HG02884 (cell line): ENCODE measurements at regions not wholly inside any gene's neighbourhood (a gene's known extent, or its start where the extent isn't known, plus 50 kb on each side); places are given as distances from the start of the nearest gene placed in this dataset.
"Not testable (repeated sequence)": the region's sequence is repeated elsewhere in the genome, so short reads cannot be mapped to it uniquely, and the experiment has no call there.

ENCODE experiments used
- ATAC-seq: cut with Tn5 transposase; IDR thresholded peaks from one replicate; pipeline ENCODE4 v1.9.1; 2021; ENCODE audit warnings: mild to moderate bottlenecking, moderate library complexity; ENCODE audit not compliant: unreplicated experiment

DNA sequence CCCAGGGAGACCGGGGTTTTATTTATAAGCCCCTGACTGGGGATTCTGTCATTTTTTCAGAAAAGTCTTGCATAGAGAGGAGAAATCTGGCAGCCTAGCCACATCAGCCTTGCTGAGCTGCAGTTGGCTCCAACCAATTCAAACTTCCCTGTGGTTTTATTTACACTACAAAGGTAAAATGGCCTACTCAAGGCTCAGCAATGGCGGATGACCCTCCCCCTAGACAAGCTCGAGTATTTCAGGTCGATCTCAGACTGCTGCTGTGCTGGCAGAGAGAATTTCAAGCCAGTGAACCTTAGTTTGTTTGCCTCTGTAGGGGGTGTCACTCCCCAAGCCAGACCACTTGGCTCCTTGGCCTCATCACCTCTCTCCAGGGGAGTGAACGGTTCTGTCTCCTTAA, 52.9 kb downstream of the CDY2A start:
- ATAC-seq = not testable (repeated sequence)

- ATAC-seq = not testable (repeated sequence)
Observed at GRCh38 chrY:18085910-18086309, 60.3 kb downstream of the CDY2A start.

DNA sequence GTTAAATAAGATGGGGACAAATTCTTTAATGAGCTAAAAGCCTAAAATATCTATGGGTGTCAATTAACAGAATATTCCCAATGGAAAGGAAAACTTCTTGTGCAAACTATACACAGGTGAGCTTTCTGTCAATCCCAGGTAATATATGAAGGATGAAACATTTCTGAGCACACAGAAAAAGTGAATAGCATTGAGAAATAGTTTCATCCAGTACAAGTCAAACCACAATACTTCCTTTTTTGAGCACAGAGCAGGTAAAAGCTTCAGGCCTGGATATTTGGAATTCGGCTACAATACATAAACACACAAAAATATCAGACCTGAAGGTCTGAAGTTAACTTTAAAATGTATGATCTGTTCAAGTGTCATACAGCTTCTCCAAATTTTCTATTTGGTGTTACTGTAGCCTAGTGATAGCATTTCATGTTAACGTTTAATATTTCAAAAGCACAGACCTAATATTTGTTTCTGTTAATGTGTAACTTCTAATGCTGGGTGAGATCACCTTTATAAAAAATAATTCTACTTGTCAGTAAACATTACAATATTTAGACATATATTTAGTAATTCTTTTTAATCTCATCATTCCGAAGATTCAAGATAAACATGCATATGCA, 60.9 kb downstream of the CDY2A start:
- ATAC-seq = not testable (repeated sequence)

- not testable (repeated sequence) for ATAC-seq
Observed at GRCh38 chrY:18087943-18088655, 62.5 kb downstream of the CDY2A start.

DNA sequence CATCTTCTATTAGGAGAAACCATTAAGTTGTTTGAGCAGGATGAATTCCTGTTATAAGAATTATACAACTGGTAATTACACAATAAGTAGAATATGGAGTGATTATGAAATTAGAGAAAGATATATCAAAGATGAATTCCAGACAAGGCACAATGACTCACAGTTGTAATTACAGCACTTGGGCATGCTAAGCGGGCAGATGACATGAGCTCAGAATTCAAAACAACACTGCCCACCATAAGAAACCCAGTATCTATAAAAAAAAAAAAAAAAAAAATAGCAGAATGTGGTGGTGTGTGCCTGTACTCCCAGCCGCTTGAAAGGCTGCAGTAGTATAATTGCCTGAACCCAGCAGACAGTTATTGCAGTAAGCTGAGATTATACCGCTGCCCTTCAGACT, 67.4 kb downstream of the CDY2A start:
- ATAC-seq = not testable (repeated sequence)

DNA sequence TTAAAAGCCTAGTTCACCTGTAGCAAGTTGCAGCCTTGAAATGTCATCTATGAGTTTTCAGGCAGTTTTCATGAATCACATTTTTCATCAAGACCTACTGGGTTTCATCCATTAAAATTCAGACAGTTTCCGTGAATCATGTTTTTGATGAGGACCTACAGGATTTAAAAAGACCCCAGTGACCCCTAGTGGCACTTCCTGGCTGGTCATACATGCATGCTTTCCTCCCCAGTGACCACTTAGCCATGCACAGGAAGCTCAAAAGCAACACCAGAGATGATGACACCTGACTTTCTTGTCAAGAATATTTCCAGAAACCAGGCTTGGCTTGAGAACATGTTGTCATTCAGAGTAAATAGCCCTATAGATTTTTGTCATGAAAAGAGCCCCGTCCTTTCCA, 80.1 kb downstream of the CDY2A start:
- ATAC-seq = not testable (repeated sequence)

- not testable (repeated sequence) for ATAC-seq
Observed at GRCh38 chrY:18118388-18118787, 92.8 kb downstream of the CDY2A start.

GRCh38 chrY:18137718-18138117, 112.1 kb downstream of the CDY2A start:
- ATAC-seq = not testable (repeated sequence)

DNA sequence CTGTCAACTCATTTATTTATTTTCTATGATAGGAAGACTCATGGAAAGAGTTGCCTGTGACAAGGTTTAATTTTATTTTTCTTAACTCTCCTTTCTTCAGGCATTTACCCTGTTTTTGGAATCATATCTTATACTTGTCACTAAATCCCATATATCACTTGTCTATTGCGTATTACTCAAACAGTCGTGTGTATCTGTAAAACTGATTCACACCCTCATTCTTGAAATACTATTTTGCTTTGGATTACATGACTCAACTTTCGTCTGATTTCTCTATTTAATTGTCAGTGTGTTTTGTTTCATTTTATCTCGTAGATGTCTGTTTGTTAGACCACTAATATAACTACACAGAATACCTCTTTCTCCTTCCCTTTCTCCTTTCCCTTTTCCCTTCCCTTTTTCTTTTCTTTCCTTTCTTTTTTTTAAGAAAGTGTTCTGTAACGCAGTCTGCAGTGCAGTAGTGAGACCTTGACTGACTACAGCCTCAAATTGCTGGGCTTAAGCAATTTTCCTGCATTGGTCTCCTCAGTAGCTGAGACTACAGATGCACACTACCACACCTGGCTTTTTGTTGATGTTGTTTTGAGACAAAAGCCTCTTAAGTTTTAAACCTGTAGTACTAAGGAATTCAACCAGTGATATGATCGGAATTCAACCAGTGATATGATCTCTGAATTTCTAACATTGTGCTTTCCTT, 113.9 kb downstream of the CDY2A start:
- not testable (repeated sequence) for ATAC-seq

- not testable (repeated sequence) for ATAC-seq
Observed at GRCh38 chrY:18146417-18146816, 120.8 kb downstream of the CDY2A start.

DNA sequence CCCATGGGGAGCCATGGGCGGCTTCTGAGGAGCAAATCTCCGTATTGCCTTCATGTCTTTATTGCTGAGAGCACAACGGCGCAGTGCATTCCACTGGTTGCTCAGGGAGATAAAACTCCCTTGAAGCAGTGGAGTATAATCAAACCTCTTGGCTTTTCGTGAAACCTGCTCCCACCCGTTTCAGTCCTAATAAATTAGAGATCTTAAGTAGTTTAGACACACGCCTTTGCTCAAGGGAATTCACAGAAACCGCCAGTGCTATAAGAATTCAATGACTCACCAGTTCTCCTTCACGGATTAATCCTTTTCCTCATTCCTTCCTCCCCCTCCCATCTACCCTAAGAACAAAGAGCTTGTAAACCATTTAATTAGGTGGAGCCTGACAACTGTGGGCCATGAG, 127.0 kb downstream of the CDY2A start:
- not testable (repeated sequence) for ATAC-seq

- not testable (repeated sequence) for ATAC-seq
Observed at GRCh38 chrY:18165738-18166137, 140.2 kb downstream of the CDY2A start.

DNA sequence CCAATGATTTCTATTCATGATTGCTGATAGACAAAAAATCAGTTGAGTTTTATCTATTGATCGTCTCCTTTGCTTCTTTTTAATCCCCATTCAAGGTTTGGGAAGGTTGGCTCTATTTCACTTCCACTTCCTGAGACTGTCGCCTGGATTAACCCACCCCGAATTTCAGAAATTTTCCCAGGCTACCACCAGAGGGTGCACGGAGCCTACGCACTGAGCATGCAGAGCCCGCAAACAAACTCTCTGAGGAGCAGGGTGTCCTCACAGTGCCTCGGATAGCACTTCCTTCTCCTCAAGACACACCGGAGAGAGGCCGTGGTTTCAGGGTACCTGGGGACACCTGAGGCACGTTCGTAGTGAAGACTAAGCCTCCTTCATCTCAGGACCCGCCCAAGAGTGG, 150.5 kb downstream of the CDY2A start:
- not testable (repeated sequence) for ATAC-seq

DNA sequence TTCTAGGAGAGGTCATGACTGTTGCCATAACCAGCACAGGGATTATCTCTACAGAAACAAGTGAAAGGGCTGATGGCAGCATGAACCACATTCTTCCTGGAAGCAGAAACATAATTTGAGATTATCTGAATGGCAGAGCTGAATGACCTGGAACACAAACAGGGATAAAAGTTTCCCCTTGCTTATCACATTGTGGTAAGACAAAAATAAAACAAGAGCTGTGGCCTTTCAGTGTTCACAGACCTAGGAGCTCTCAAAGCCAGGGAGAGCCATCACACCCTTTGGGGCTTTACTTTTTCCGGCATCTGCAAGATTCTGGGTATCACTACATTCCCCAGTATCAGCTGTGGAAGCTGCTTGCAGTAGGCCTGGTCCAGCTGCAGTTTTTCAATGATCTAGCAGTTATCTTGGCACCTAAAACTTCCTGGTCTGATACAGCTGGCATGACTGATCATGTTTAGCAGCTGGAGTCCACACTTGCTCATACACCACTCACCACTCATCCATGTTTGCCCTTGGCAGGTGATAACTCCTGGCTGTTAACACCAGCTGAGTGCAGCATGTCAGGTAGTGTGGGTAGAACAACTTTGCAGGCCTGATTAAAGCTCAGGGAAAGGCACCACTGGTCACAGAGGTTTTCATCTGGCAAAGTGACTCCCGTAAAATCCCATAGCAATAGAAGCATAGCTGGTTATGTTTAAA, 163.5 kb downstream of the CDY2A start:
- not testable (repeated sequence) for ATAC-seq

- not testable (repeated sequence) for ATAC-seq
Observed at GRCh38 chrY:18237580-18237979, 212.0 kb downstream of the CDY2A start.

DNA sequence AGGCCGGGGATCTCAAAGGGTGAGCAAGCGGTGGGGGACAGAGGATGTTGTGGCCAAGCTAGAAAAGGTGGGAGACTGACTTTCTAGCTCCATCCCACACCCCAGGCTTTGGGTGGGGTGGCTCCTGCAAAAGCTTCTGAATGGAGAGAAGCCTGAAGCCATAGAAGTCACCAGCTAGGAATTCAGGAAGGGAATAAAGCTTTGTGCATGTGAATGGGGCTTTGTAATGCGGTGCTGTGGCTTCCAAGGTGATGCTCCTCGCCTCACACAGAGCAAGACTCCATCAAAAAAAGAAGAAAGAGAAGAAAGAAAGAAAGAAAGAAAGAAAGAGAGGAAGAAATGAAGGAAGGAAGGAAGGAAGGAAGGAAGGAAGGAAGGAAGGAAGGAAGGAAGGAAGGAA, 237.0 kb downstream of the CDY2A start:
- ATAC-seq = not testable (repeated sequence)

GRCh38 chrY:18271126-18271525, 245.5 kb downstream of the CDY2A start:
- ATAC-seq = not testable (repeated sequence)

GRCh38 chrY:18294353-18294752, 252.2 kb upstream of the HSFY1 start:
- not testable (repeated sequence) for ATAC-seq

GRCh38 chrY:18298461-18298860, 248.1 kb upstream of the HSFY1 start:
- ATAC-seq = not testable (repeated sequence)

- not testable (repeated sequence) for ATAC-seq
Observed at GRCh38 chrY:18306344-18306743, 240.2 kb upstream of the HSFY1 start.

DNA sequence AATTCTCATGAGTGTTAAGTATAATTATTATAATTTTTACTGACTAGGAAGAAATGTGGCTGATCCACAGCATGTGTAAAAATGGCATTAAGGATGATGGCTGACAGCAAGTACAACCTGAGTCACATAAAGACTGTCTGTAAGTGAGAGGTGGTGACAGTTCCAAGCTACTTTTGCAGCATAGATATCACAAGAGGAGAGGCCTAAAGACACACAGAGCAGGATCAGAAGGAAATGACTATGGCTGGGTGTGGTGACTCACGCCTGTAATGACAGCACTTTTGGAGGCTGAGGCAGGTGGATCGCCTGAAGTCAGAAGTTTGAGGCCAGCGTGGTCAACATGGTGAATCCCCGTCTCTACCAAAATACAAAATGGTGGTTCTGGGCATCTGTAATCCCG, 234.7 kb upstream of the HSFY1 start:
- ATAC-seq = not testable (repeated sequence)
